Astrocyte (in vitro differentiated cells and primary cell): ENCODE measurements at regions not wholly inside any gene's neighbourhood (a gene's known extent, or its start where the extent isn't known, plus 50 kb on each side); places are given as distances from the start of the nearest gene placed in this dataset.

Source experiments
- EZH2 ChIP-seq: IDR thresholded peaks from 2 replicates; pipeline ENCODE4 v1.6.1; 2012; ENCODE audit warnings: mild to moderate bottlenecking, low read length, inconsistent platforms; ENCODE audit not compliant: insufficient read depth
- TF ChIP-seq, protein P1 (sequence below): IDR thresholded peaks from 2 replicates; pipeline ENCODE4 v1.5.1; 2011; ENCODE audit warnings: low read depth, mild to moderate bottlenecking, inconsistent platforms, low read length, moderate library complexity; ENCODE audit not compliant: insufficient read depth

GRCh38 chr11:33437529-33437928, 180.3 kb downstream of the HIPK3 start:
- TF ChIP-seq, protein P1, sequence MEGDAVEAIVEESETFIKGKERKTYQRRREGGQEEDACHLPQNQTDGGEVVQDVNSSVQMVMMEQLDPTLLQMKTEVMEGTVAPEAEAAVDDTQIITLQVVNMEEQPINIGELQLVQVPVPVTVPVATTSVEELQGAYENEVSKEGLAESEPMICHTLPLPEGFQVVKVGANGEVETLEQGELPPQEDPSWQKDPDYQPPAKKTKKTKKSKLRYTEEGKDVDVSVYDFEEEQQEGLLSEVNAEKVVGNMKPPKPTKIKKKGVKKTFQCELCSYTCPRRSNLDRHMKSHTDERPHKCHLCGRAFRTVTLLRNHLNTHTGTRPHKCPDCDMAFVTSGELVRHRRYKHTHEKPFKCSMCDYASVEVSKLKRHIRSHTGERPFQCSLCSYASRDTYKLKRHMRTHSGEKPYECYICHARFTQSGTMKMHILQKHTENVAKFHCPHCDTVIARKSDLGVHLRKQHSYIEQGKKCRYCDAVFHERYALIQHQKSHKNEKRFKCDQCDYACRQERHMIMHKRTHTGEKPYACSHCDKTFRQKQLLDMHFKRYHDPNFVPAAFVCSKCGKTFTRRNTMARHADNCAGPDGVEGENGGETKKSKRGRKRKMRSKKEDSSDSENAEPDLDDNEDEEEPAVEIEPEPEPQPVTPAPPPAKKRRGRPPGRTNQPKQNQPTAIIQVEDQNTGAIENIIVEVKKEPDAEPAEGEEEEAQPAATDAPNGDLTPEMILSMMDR = no peak
- no peak for TF ChIP-seq EZH2
